Retinal pigment epithelial cell (primary cell): ENCODE measurements at regions not wholly inside any gene's neighbourhood (a gene's known extent, or its start where the extent isn't known, plus 50 kb on each side); places are given as distances from the start of the nearest gene placed in this dataset.

Source experiments
- DNase-seq: peaks from one replicate; pipeline ENCODE4 v3.0.0-alpha.2; 2010; ENCODE audit warnings: low read depth
- H3K4me3 ChIP-seq: 2 replicates; pipeline ENCODE4 v1.5.1; 2011; ENCODE audit warnings: mild to moderate bottlenecking, low read length, control low read depth, moderate library complexity
- CTCF ChIP-seq: conservative IDR thresholded peaks from 2 replicates; pipeline ENCODE4 v1.5.1; 2011; ENCODE audit warnings: low read depth, low read length, control low read depth, inconsistent platforms

GRCh38 chr12:67147447-67147846 is 121.7 kb upstream of the CAND1 start:
- no peak for TF ChIP-seq CTCF
- no peak for DNase-seq
- H3K4me3 ChIP-seq = no peak overlapping the region

- DNase-seq = no peak
- H3K4me3 ChIP-seq = no peak overlapping the region
- TF ChIP-seq CTCF = no peak
Measured at GRCh38 chr12:67148265-67148664, 120.9 kb upstream of the CAND1 start.

- no peak for TF ChIP-seq CTCF
- H3K4me3 ChIP-seq = no peak overlapping the region
- peak; percentile 53 for DNase-seq
Measured at GRCh38 chr12:67151886-67152285, 117.3 kb upstream of the CAND1 start.

- H3K4me3 ChIP-seq = no peak overlapping the region
- DNase-seq = no peak
- no peak for TF ChIP-seq CTCF
Measured at GRCh38 chr12:67152451-67152850, 116.7 kb upstream of the CAND1 start.

GRCh38 chr12:67154901-67155300 is 114.3 kb upstream of the CAND1 start:
- TF ChIP-seq CTCF = no peak
- no peak overlapping the region for H3K4me3 ChIP-seq
- no peak for DNase-seq

GRCh38 chr12:67155863-67156262 is 113.3 kb upstream of the CAND1 start:
- no peak for TF ChIP-seq CTCF
- H3K4me3 ChIP-seq = no peak overlapping the region
- DNase-seq = peak; percentile 70

- no peak overlapping the region for H3K4me3 ChIP-seq
- peak; percentile 68 for TF ChIP-seq CTCF
- peak; percentile 6 for DNase-seq
Measured at GRCh38 chr12:67161322-67161918, 107.7 kb upstream of the CAND1 start.
